ENCODE measurements at regions not wholly inside any gene's neighbourhood (a gene's known extent, or its start where the extent isn't known, plus 50 kb on each side); places are given as distances from the start of the nearest gene placed in this dataset.

- no peaks in the 10 kb centered on the region for H3K9me3 Mint-ChIP-seq
- H3K27ac Mint-ChIP-seq, result no peak overlapping the region
- H3K36me3 Mint-ChIP-seq (ENCODE audit: low read depth), result no peaks in the 10 kb centered on the region
- DNase-seq, result no peak
- H3K27me3 Mint-ChIP-seq (ENCODE audit: insufficient read depth), result peaks cover 9% of the 10 kb centered on the region
- TF ChIP-seq, protein P1, sequence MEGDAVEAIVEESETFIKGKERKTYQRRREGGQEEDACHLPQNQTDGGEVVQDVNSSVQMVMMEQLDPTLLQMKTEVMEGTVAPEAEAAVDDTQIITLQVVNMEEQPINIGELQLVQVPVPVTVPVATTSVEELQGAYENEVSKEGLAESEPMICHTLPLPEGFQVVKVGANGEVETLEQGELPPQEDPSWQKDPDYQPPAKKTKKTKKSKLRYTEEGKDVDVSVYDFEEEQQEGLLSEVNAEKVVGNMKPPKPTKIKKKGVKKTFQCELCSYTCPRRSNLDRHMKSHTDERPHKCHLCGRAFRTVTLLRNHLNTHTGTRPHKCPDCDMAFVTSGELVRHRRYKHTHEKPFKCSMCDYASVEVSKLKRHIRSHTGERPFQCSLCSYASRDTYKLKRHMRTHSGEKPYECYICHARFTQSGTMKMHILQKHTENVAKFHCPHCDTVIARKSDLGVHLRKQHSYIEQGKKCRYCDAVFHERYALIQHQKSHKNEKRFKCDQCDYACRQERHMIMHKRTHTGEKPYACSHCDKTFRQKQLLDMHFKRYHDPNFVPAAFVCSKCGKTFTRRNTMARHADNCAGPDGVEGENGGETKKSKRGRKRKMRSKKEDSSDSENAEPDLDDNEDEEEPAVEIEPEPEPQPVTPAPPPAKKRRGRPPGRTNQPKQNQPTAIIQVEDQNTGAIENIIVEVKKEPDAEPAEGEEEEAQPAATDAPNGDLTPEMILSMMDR (IDR thresholded peaks at IDR 0.05), result no peak
- H3K4me3 Mint-ChIP-seq, result no peak overlapping the region
- H3K4me1 Mint-ChIP-seq (ENCODE audit: low read depth), result no peaks in the 10 kb centered on the region
Measured at GRCh38 chr7:28292834-28293526, 112.4 kb upstream of the JAZF1 start.

GRCh38 chr7:28293527-28293835, 112.9 kb upstream of the JAZF1 start:
- H3K27me3 Mint-ChIP-seq (ENCODE audit: insufficient read depth), result peaks cover 5% of the 10 kb centered on the region
- no peaks in the 10 kb centered on the region for H3K36me3 Mint-ChIP-seq (ENCODE audit: low read depth)
- no peak overlapping the region for H3K27ac Mint-ChIP-seq
- no peak overlapping the region for H3K4me3 Mint-ChIP-seq
- no peak for DNase-seq
- H3K9me3 Mint-ChIP-seq, result no peaks in the 10 kb centered on the region
- TF ChIP-seq, protein P1 (IDR thresholded peaks at IDR 0.05), result no peak
- no peaks in the 10 kb centered on the region for H3K4me1 Mint-ChIP-seq (ENCODE audit: low read depth)

- no peaks in the 10 kb centered on the region; the same call in 1 of the 2 replicates for H3K27me3 Mint-ChIP-seq (ENCODE audit: insufficient read depth)
- H3K4me1 Mint-ChIP-seq (ENCODE audit: low read depth), result no peaks in the 10 kb centered on the region
- no peaks in the 10 kb centered on the region for H3K36me3 Mint-ChIP-seq (ENCODE audit: low read depth)
- H3K9me3 Mint-ChIP-seq, result no peaks in the 10 kb centered on the region
- H3K27ac Mint-ChIP-seq, result no peak overlapping the region
- TF ChIP-seq, protein P1 (IDR thresholded peaks at IDR 0.05), result peak; percentile 77
- DNase-seq, result no peak
- H3K4me3 Mint-ChIP-seq, result no peak overlapping the region
Measured at GRCh38 chr7:28296571-28297483, 115.5 kb upstream of the CREB5 start.

- no peak overlapping the region for H3K27ac Mint-ChIP-seq
- TF ChIP-seq, protein P1 (IDR thresholded peaks at IDR 0.05), result no peak
- no peak for DNase-seq
- no peaks in the 10 kb centered on the region for H3K36me3 Mint-ChIP-seq (ENCODE audit: low read depth)
- no peaks in the 10 kb centered on the region for H3K4me1 Mint-ChIP-seq (ENCODE audit: low read depth)
- H3K27me3 Mint-ChIP-seq (ENCODE audit: insufficient read depth), result no peaks in the 10 kb centered on the region; the same call in 1 of the 2 replicates
- no peak overlapping the region for H3K4me3 Mint-ChIP-seq
- H3K9me3 Mint-ChIP-seq, result no peaks in the 10 kb centered on the region
Measured at GRCh38 chr7:28297801-28298459, 114.4 kb upstream of the CREB5 start.

- TF ChIP-seq, protein P1 (IDR thresholded peaks at IDR 0.05), result peak; percentile 70; the same call in 1 of the 2 replicates
- Mint-ChIP-seq H3K4me3 (no peak overlapping the region), H3K36me3 (ENCODE audit: low read depth) (no peaks in the 10 kb centered on the region), H3K4me1 (ENCODE audit: low read depth) (no peaks in the 10 kb centered on the region), H3K27me3 (ENCODE audit: insufficient read depth) (no peaks in the 10 kb centered on the region; the same call in 1 of the 2 replicates), H3K9me3 (no peaks in the 10 kb centered on the region), H3K27ac (no peak overlapping the region)
- peak; percentile 49 for DNase-seq
Measured at GRCh38 chr7:28298870-28299518, 113.3 kb upstream of the CREB5 start.

Data from HFFc6 (cell line).